ENCODE measurements at regions not wholly inside any gene's neighbourhood (a gene's known extent, or its start where the extent isn't known, plus 50 kb on each side); places are given as distances from the start of the nearest gene placed in this dataset.

GRCh38 chr5:142237707-142238106, 87.1 kb downstream of the SPRY4 start:
- TF ChIP-seq CTCF (IDR thresholded peaks at IDR 0.05; ENCODE audit: low read depth, low read length) (no peak), EZH2phosphoT487 (IDR thresholded peaks at IDR 0.05; ENCODE audit: low read depth) (no peak)

All from OCI-LY3 (cell line).